Heart right ventricle (tissue), 16 donors: ENCODE measurements at regions not wholly inside any gene's neighbourhood (a gene's known extent, or its start where the extent isn't known, plus 50 kb on each side); places are given as distances from the start of the nearest gene placed in this dataset.

Source experiments
- ATAC-seq, 8 donors: fragments of 200-7000 bp; cut with Tn5 transposase; one replicate each; pipeline ENCODE4 v1.9.1; 2020; ENCODE audit warnings: mild to moderate bottlenecking in 8 of 8, moderate library complexity in 8 of 8, moderate number of reproducible peaks in 1 of 8
- DNase-seq, 2 donors: peaks; one replicate each; pipeline ENCODE4 v3.0.0-alpha.2; 2020
- H3K27ac ChIP-seq, 10 donors: fragments of 200-600 bp; sonication (generic) in 2 of 10; one replicate each; pipeline versions ENCODE4 v1.5.0 to v1.8.0; 2020 to 2022; ENCODE audit warnings: mild to moderate bottlenecking in 3 of 10
- H3K27me3 ChIP-seq, 7 donors: fragments of 200-600 bp; one replicate each; pipeline ENCODE4 v1.8.0; 2021 to 2022; ENCODE audit warnings: mild to moderate bottlenecking in 2 of 7
- H3K36me3 ChIP-seq, 9 donors: fragments of 200-600 bp; sonication (generic) in 1 of 9; one replicate each; pipeline versions ENCODE4 v1.5.0 to v1.8.0; 2020 to 2022; ENCODE audit warnings: mild to moderate bottlenecking in 2 of 9
- H3K4me1 ChIP-seq, 9 donors: fragments of 200-600 bp; sonication (generic) in 1 of 9; one replicate each; pipeline versions ENCODE4 v1.5.0 to v1.8.0; 2020 to 2022; ENCODE audit warnings: mild to moderate bottlenecking in 4 of 9
- H3K4me3 ChIP-seq, 10 donors: fragments of 200-600 bp; sonication (generic) in 2 of 10; one replicate each; pipeline versions ENCODE4 v1.5.0 to v1.8.0; 2020 to 2022; ENCODE audit warnings: mild to moderate bottlenecking in 7 of 10, moderate library complexity in 2 of 10
- H3K9me3 ChIP-seq, 11 donors: fragments of 200-600 bp in 10 of 11; sonication (generic) in 2 of 11; one replicate each; pipeline versions ENCODE4 v1.5.0 to v1.8.0; 2013 to 2022; ENCODE audit warnings: mild to moderate bottlenecking in 2 of 11, control low read depth in 1 of 11, moderate library complexity in 1 of 11
- WGBS, 2 donors: extraction: QIAGEN DNeasy Blood & Tissue Kit; methylation state at CpG; one replicate each; pipeline ENCODE4 v1.1.7; 2013; ENCODE audit warnings: inconsistent platforms in 1 of 2; 5-methylcytosine and 5-hydroxymethylcytosine counted together
- intact Hi-C, 10 donors: fragments of 100-400 bp; cut with DNase I; formaldehyde crosslinking; loops; one replicate each; pipeline versions ENCODE4 v1.11.1 to v1.14.2; 2022
- TF ChIP-seq, protein P1 (sequence below), 9 donors: fragments of 200-600 bp; sonication (generic) in 2 of 9; IDR thresholded peaks; one replicate each; pipeline versions ENCODE4 v1.5.0 to v1.8.0; 2021 to 2022; ENCODE audit warnings: antibody characterized with exemption in 9 of 9, mild to moderate bottlenecking in 5 of 9, moderate library complexity in 1 of 9
- donor health status: Arrhythmogenic right ventricular cardiomyopathy.
- donor health status: ischemic (EF 13 %, LVEDD 7.1; RV severe dilation, severe dysfunction).
- donor health status: healthy with polysubstance abuse.
- donor health status: DM: no; HTN: yes; CAD: no.
- donor health status: DM: no; HTN: no; CAD: no.
- donor health status: ischemic (EF 25% LVEDD 6.9; RV normal size, moderate dysfunction).
- donor health status: ischemic (EF 25% LVEDD 5.7; RV mildly dilated, moderate dysfunction).
- donor health status: healthy.
- donor health status: DM: yes; HTN: yes; CAD: no.
- donor health status: Ischemic cardiomyopathy.
- donor health status: ischemic (EF 35%, LVEDD 5.7; RV mildly dilated, moderate dysfunction).
- donor health status: nonischemic (EF 11% LVEDD 7.7; RV severe dilation, severe dysfunction).
- donor health status: DM: yes; HTN: yes; CAD: no.
- donor health status: PGD.
- donor health status: ischemic (EF 29% LVEDD 5.4; RV normal size, mild dysfunction).
- donor health status: nonischemic (EF 23%, LVEDD 6.1; RV moderate dilation, normal function).

DNA sequence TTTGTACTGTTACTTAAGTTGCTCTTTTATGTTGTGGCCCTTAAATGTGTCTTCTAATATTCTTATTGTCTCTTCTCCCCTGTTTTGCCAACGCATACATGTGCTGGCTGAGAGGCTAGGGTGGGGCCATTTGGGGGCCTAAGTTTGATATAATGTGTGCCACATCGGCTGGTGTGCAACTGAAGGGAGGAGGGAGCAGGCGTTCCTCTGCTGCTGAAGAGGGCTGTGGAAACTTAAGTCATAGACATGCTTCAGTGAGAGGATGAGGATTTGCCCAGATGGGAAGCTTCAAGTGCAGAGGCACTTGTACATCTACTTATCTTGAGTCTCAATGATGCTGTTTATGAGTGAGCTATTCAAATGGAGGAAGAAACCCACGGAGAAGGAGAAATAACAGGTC is 630.6 kb downstream of the LMO4 start:
- WGBS, 2 donors = 56 to 59% methylated on average over 4 of the region's 4 CpGs
- H3K27ac ChIP-seq = no peak overlapping the region
- H3K4me3 ChIP-seq = no peak overlapping the region
- H3K36me3 ChIP-seq = no peaks in the 10 kb centered on the region
- H3K9me3 ChIP-seq = no peaks in the 10 kb centered on the region
- TF ChIP-seq, protein P1, sequence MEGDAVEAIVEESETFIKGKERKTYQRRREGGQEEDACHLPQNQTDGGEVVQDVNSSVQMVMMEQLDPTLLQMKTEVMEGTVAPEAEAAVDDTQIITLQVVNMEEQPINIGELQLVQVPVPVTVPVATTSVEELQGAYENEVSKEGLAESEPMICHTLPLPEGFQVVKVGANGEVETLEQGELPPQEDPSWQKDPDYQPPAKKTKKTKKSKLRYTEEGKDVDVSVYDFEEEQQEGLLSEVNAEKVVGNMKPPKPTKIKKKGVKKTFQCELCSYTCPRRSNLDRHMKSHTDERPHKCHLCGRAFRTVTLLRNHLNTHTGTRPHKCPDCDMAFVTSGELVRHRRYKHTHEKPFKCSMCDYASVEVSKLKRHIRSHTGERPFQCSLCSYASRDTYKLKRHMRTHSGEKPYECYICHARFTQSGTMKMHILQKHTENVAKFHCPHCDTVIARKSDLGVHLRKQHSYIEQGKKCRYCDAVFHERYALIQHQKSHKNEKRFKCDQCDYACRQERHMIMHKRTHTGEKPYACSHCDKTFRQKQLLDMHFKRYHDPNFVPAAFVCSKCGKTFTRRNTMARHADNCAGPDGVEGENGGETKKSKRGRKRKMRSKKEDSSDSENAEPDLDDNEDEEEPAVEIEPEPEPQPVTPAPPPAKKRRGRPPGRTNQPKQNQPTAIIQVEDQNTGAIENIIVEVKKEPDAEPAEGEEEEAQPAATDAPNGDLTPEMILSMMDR (IDR thresholded peaks at IDR 0.05) = no peak
- ATAC-seq (no peak), DNase-seq (no peak)
- no peaks in the 10 kb centered on the region for H3K27me3 ChIP-seq
- intact Hi-C loops = loop anchor here in 7 of 10 donors (5.0 to 10.0 kb wide), 6 partner anchors 632 to 834 kb away; partner anchors contain the start of gene LMO4 (in 1 of the 7)
- peaks cover 0 to 16% (median 0%) of the 10 kb centered on the region in 9 donors for H3K4me1 ChIP-seq

DNA sequence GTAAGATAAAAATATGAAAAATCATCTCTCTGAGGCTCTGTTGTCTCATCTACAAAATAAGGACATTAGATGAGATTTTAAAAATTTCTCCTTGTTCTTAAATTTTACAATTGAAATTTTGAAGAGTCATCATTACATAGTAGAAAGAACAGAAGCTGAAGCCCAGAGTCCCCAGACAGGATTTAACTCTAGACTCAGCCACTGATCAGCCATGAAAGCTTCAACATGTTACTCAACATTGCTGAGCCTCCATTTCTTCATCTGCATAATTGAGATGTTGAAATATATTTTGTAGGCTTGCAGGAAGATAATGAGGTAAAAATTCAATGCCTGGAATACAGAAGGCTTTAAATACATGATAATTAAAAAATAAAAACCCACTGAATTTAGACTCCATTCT is 633.3 kb downstream of the LMO4 start:
- Histone ChIP-seq H3K4me1 (no peaks in the 10 kb centered on the region), H3K9me3 (no peaks in the 10 kb centered on the region), H3K27me3 (no peaks in the 10 kb centered on the region), H3K4me3 (no peak overlapping the region), H3K27ac (no peak overlapping the region), H3K36me3 (no peaks in the 10 kb centered on the region)
- no peak for ATAC-seq
- no peak for DNase-seq
- TF ChIP-seq, protein P1 (IDR thresholded peaks at IDR 0.05) = no peak
- intact Hi-C loops = no loop called here

DNA sequence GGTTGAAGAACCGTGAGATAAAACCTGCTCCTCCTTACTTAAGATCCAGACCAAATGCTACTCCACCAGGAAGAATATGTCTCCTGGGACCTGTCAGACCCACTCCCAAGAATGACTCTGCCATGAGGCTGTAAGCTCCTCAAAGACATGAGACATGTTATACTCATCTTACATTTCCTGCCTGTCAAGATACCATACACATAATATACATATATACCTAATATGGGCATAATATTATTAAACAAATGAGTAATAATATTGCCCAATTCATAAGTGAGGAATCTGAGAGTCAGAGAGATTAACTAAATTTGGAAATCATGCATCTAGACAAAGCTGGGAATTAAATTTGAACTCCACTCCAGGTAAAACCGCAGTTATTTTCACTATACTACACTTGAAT is 634.9 kb downstream of the LMO4 start:
- Histone ChIP-seq H3K27ac (no peak overlapping the region), H3K36me3 (no peaks in the 10 kb centered on the region), H3K4me1 (peaks cover 0 to 13% (median 6%) of the 10 kb centered on the region in 9 donors), H3K4me3 (no peak overlapping the region), H3K27me3 (no peaks in the 10 kb centered on the region), H3K9me3 (no peaks in the 10 kb centered on the region)
- intact Hi-C loops = no loop called here
- 73 to 92% methylated on average over 2 of the region's 2 CpGs for WGBS, 2 donors
- DNase-seq (no peak), ATAC-seq (no peak)
- TF ChIP-seq, protein P1 (IDR thresholded peaks at IDR 0.05) = no peak

DNA sequence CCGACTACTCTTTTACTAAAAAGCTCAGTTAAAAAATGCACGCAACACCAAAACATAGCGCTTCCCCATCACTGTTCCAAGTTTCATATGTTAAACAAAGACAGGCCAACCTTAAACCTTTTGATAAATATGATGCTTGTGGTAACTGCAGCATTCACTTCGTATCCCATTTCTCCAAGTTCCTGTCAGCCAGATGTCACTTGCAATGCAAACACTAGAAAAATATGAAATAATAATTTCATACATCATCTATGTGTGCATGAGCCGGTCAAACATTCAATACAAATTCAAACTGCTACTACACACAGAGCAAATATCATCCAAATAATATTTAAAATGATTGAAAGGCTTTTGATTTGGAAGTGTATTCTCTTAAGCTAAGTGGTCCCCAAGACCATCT is 636.5 kb downstream of the LMO4 start:
- ATAC-seq = no peak
- intact Hi-C loops = no loop called here
- H3K36me3 ChIP-seq = no peaks in the 10 kb centered on the region
- H3K4me1 ChIP-seq = peaks cover 0 to 21% (median 6%) of the 10 kb centered on the region in 9 donors
- no peak overlapping the region for H3K27ac ChIP-seq
- WGBS, 2 donors = 95 to 96% methylated on average over 5 of the region's 5 CpGs
- TF ChIP-seq, protein P1 (IDR thresholded peaks at IDR 0.05) = no peak
- no peak for DNase-seq
- no peaks in the 10 kb centered on the region for H3K27me3 ChIP-seq
- no peaks in the 10 kb centered on the region for H3K9me3 ChIP-seq
- no peak overlapping the region for H3K4me3 ChIP-seq
